Activated T-helper 2 cell treated with anti-CD3 and anti-CD28 coated beads, Interferon-gamma antibody, Interleukin-2, Interleukin-4, amounts not matched to agents 10 μg/mL and 5 μg/mL and 100 μg/mL, durations not matched to agents 14 hours and 24 hours and 36 hours (primary cell): ENCODE measurements at regions not wholly inside any gene's neighbourhood (a gene's known extent, or its start where the extent isn't known, plus 50 kb on each side); places are given as distances from the start of the nearest gene placed in this dataset.

Experiments used
- DNase-seq: peaks from one replicate; pipeline ENCODE4 v3.0.0; 2021; ENCODE audit warnings: low spot score
- H3K27ac Mint-ChIP-seq: one replicate; pipeline ENCODE4 v1.8.0; 2021; ENCODE audit warnings: mixed read lengths
- H3K27me3 Mint-ChIP-seq: one replicate; pipeline ENCODE4 v1.8.0; 2021; ENCODE audit warnings: low read depth, mixed read lengths
- H3K36me3 Mint-ChIP-seq: one replicate; pipeline ENCODE4 v1.8.0; 2021; ENCODE audit warnings: low read depth, mixed read lengths
- H3K4me1 Mint-ChIP-seq: one replicate; pipeline ENCODE4 v1.8.0; 2021; ENCODE audit warnings: low read depth, mixed read lengths
- H3K4me3 Mint-ChIP-seq: one replicate; pipeline ENCODE4 v1.8.0; 2021; ENCODE audit warnings: low read depth, mild to moderate bottlenecking, moderate library complexity, mixed read lengths
- H3K9me3 Mint-ChIP-seq: one replicate; pipeline ENCODE4 v1.8.0; 2021; ENCODE audit warnings: mixed read lengths
- intact Hi-C: fragments of 100-400 bp; cut with micrococcal nuclease; formaldehyde crosslinking; loops from one replicate; pipeline ENCODE4 v1.15.1; 2023

GRCh38 chr16:85486256-85486915 is 126.7 kb upstream of the GSE1 start:
- Mint-ChIP-seq H3K36me3 (no peaks in the 10 kb centered on the region), H3K4me3 (no peak overlapping the region), H3K27ac (no peak overlapping the region), H3K4me1 (no peaks in the 10 kb centered on the region), H3K9me3 (no peaks in the 10 kb centered on the region), H3K27me3 (peaks cover 1% of the 10 kb centered on the region)
- intact Hi-C loops, result no loop called here
- no peak for DNase-seq

GRCh38 chr16:85488414-85488813 is 124.7 kb upstream of the GSE1 start:
- H3K27ac Mint-ChIP-seq, result no peak overlapping the region
- H3K9me3 Mint-ChIP-seq, result no peaks in the 10 kb centered on the region
- no peak for DNase-seq
- intact Hi-C loops, result no loop called here
- H3K4me1 Mint-ChIP-seq, result peaks cover 2% of the 10 kb centered on the region
- no peaks in the 10 kb centered on the region for H3K36me3 Mint-ChIP-seq
- H3K27me3 Mint-ChIP-seq, result peaks cover 3% of the 10 kb centered on the region
- no peak overlapping the region for H3K4me3 Mint-ChIP-seq

- no peaks in the 10 kb centered on the region for H3K36me3 Mint-ChIP-seq
- no peak for DNase-seq
- peaks cover 2% of the 10 kb centered on the region for H3K4me1 Mint-ChIP-seq
- H3K27me3 Mint-ChIP-seq, result peaks cover 3% of the 10 kb centered on the region
- intact Hi-C loops, result loop anchor here (1.0 kb wide), 1 partner anchor 120 kb away; no protein-coding TSS in a partner anchor
- H3K27ac Mint-ChIP-seq, result no peak overlapping the region
- no peaks in the 10 kb centered on the region for H3K9me3 Mint-ChIP-seq
- no peak overlapping the region for H3K4me3 Mint-ChIP-seq
Observed at GRCh38 chr16:85490407-85491057, 122.6 kb upstream of the GSE1 start.

GRCh38 chr16:85491058-85491771 is 121.9 kb upstream of the GSE1 start:
- Mint-ChIP-seq H3K36me3 (no peaks in the 10 kb centered on the region), H3K4me3 (no peak overlapping the region), H3K27me3 (peaks cover 3% of the 10 kb centered on the region), H3K4me1 (peaks cover 2% of the 10 kb centered on the region), H3K9me3 (no peaks in the 10 kb centered on the region), H3K27ac (no peak overlapping the region)
- peak; percentile 14 for DNase-seq
- intact Hi-C loops, result loop anchor here (1.0 kb wide), 1 partner anchor 119 kb away; no protein-coding TSS in a partner anchor

GRCh38 chr16:85491798-85492294 is 121.3 kb upstream of the GSE1 start:
- peaks cover 3% of the 10 kb centered on the region for H3K27me3 Mint-ChIP-seq
- no peak for DNase-seq
- peaks cover 2% of the 10 kb centered on the region for H3K4me1 Mint-ChIP-seq

GRCh38 chr16:85492295-85492864 is 120.7 kb upstream of the GSE1 start:
- Mint-ChIP-seq H3K36me3 (no peaks in the 10 kb centered on the region), H3K27me3 (peaks cover 3% of the 10 kb centered on the region), H3K9me3 (no peaks in the 10 kb centered on the region), H3K4me1 (peaks cover 2% of the 10 kb centered on the region), H3K27ac (no peak overlapping the region), H3K4me3 (no peak overlapping the region)
- DNase-seq, result no peak
- intact Hi-C loops, result no loop called here

More at GRCh38 chr16:85491798-85492294, 121.3 kb upstream of the GSE1 start:
- intact Hi-C loops, result loop anchor here (1.0 kb wide), 1 partner anchor 118 kb away; no protein-coding TSS in a partner anchor
- H3K9me3 Mint-ChIP-seq, result no peaks in the 10 kb centered on the region
- H3K36me3 Mint-ChIP-seq, result no peaks in the 10 kb centered on the region
- no peak overlapping the region for H3K27ac Mint-ChIP-seq
- no peak overlapping the region for H3K4me3 Mint-ChIP-seq

GRCh38 chr16:85494315-85494714 is 118.8 kb upstream of the GSE1 start:
- Mint-ChIP-seq H3K36me3 (no peaks in the 10 kb centered on the region), H3K4me3 (no peak overlapping the region), H3K27me3 (peaks cover 1% of the 10 kb centered on the region), H3K9me3 (no peaks in the 10 kb centered on the region), H3K4me1 (peaks cover 2% of the 10 kb centered on the region), H3K27ac (no peak overlapping the region)
- intact Hi-C loops, result no loop called here
- no peak for DNase-seq

GRCh38 chr16:85495259-85495658 is 117.9 kb upstream of the GSE1 start:
- no peak overlapping the region for H3K27ac Mint-ChIP-seq
- intact Hi-C loops, result no loop called here
- no peak overlapping the region for H3K4me3 Mint-ChIP-seq
- H3K27me3 Mint-ChIP-seq, result peaks cover 1% of the 10 kb centered on the region
- H3K4me1 Mint-ChIP-seq, result peaks cover 2% of the 10 kb centered on the region
- DNase-seq, result no peak
- H3K9me3 Mint-ChIP-seq, result no peaks in the 10 kb centered on the region
- H3K36me3 Mint-ChIP-seq, result no peaks in the 10 kb centered on the region

GRCh38 chr16:85495823-85496538 is 117.1 kb upstream of the GSE1 start:
- Mint-ChIP-seq H3K27ac (no peak overlapping the region), H3K4me3 (no peak overlapping the region), H3K36me3 (no peaks in the 10 kb centered on the region), H3K9me3 (no peaks in the 10 kb centered on the region), H3K4me1 (peaks cover 2% of the 10 kb centered on the region), H3K27me3 (peaks cover 1% of the 10 kb centered on the region)
- intact Hi-C loops, result no loop called here
- DNase-seq, result no peak

GRCh38 chr16:85497622-85498314 is 115.4 kb upstream of the GSE1 start:
- H3K4me3 Mint-ChIP-seq, result no peak overlapping the region

GRCh38 chr16:85498607-85499006 is 114.5 kb upstream of the GSE1 start:
- intact Hi-C loops, result no loop called here

More at GRCh38 chr16:85497622-85498314, 115.4 kb upstream of the GSE1 start:
- H3K27ac Mint-ChIP-seq, result no peak overlapping the region
- DNase-seq, result no peak
- no peaks in the 10 kb centered on the region for H3K4me1 Mint-ChIP-seq
- H3K36me3 Mint-ChIP-seq, result no peaks in the 10 kb centered on the region
- no peaks in the 10 kb centered on the region for H3K9me3 Mint-ChIP-seq
- intact Hi-C loops, result no loop called here
- no peaks in the 10 kb centered on the region for H3K27me3 Mint-ChIP-seq

GRCh38 chr16:85500220-85500619 is 112.9 kb upstream of the GSE1 start:
- Mint-ChIP-seq H3K27ac (no peak overlapping the region), H3K4me3 (no peak overlapping the region), H3K36me3 (no peaks in the 10 kb centered on the region), H3K27me3 (no peaks in the 10 kb centered on the region), H3K9me3 (no peaks in the 10 kb centered on the region), H3K4me1 (no peaks in the 10 kb centered on the region)
- intact Hi-C loops, result no loop called here
- DNase-seq, result no peak

More at GRCh38 chr16:85498607-85499006, 114.5 kb upstream of the GSE1 start:
- Mint-ChIP-seq H3K27ac (no peak overlapping the region), H3K9me3 (no peaks in the 10 kb centered on the region), H3K4me1 (no peaks in the 10 kb centered on the region), H3K4me3 (no peak overlapping the region), H3K36me3 (no peaks in the 10 kb centered on the region), H3K27me3 (no peaks in the 10 kb centered on the region)
- no peak for DNase-seq
